Astrocyte (in vitro differentiated cells and primary cell): ENCODE measurements at regions not wholly inside any gene's neighbourhood (a gene's known extent, or its start where the extent isn't known, plus 50 kb on each side); places are given as distances from the start of the nearest gene placed in this dataset.

Source experiments
- DNase-seq: peaks from one replicate; pipeline ENCODE4 v3.0.0-alpha.2; 2010; ENCODE audit warnings: low read depth
- FAIRE-seq: peaks from 2 replicates; lab custom pipeline; 2011; peaks lifted over from hg19 to GRCh38; lab: Jason Lieb, UNC
- H2AFZ ChIP-seq: 2 replicates; pipeline ENCODE4 v1.6.0; 2012; ENCODE audit warnings: low read depth, low read length, inconsistent platforms
- H3K27ac ChIP-seq: 2 replicates; pipeline ENCODE4 v1.5.1; 2011; ENCODE audit warnings: low read depth, low read length, inconsistent platforms
- H3K27me3 ChIP-seq: 2 replicates; pipeline ENCODE4 v1.6.0; 2011; ENCODE audit warnings: low read length, inconsistent platforms; ENCODE audit not compliant: insufficient read depth
- H3K36me3 ChIP-seq: 2 replicates; pipeline ENCODE4 v1.5.1; 2011; ENCODE audit warnings: low read length, inconsistent platforms; ENCODE audit not compliant: insufficient read depth
- H3K4me1 ChIP-seq: 2 replicates; pipeline ENCODE4 v1.5.1; 2011; ENCODE audit warnings: low read length, inconsistent platforms; ENCODE audit not compliant: insufficient read depth
- H3K4me2 ChIP-seq: 2 replicates; pipeline ENCODE4 v1.6.0; 2012; ENCODE audit warnings: low read length, inconsistent platforms
- H3K4me3 ChIP-seq: 2 replicates; pipeline ENCODE4 v1.5.1; 2011; ENCODE audit warnings: low read depth, mild to moderate bottlenecking, low read length, inconsistent platforms; ENCODE audit not compliant: insufficient read depth
- H3K79me2 ChIP-seq: 2 replicates; pipeline ENCODE4 v1.6.0; 2012; ENCODE audit warnings: mild to moderate bottlenecking, low read length, inconsistent platforms; ENCODE audit not compliant: insufficient read depth
- H3K9ac ChIP-seq: 2 replicates; pipeline ENCODE4 v1.6.0; 2012; ENCODE audit warnings: mild to moderate bottlenecking, low read length, inconsistent platforms
- H3K9me3 ChIP-seq: 2 replicates; pipeline ENCODE4 v1.5.1; 2012; ENCODE audit warnings: low read depth, mild to moderate bottlenecking, low read length, inconsistent platforms; ENCODE audit not compliant: insufficient read depth
- H4K20me1 ChIP-seq: 2 replicates; pipeline ENCODE4 v1.6.0; 2012; ENCODE audit warnings: low read length, inconsistent platforms; ENCODE audit not compliant: insufficient read depth
- H3K27ac Mint-ChIP-seq: one replicate; pipeline ENCODE4 v1.8.0; 2021; ENCODE audit warnings: mild to moderate bottlenecking, mixed read lengths; ENCODE audit not compliant: unreplicated experiment
- H3K27me3 Mint-ChIP-seq: one replicate; pipeline ENCODE4 v1.8.0; 2021; ENCODE audit warnings: low read depth, mixed read lengths; ENCODE audit not compliant: unreplicated experiment
- H3K36me3 Mint-ChIP-seq: one replicate; pipeline ENCODE4 v1.8.0; 2021; ENCODE audit warnings: low read depth, mixed read lengths; ENCODE audit not compliant: unreplicated experiment
- H3K4me1 Mint-ChIP-seq: one replicate; pipeline ENCODE4 v1.8.0; 2021; ENCODE audit warnings: low read depth, mixed read lengths; ENCODE audit not compliant: unreplicated experiment
- H3K4me3 Mint-ChIP-seq: one replicate; pipeline ENCODE4 v1.8.0; 2021; ENCODE audit warnings: mild to moderate bottlenecking, moderate library complexity, mixed read lengths; ENCODE audit not compliant: unreplicated experiment
- H3K9me3 Mint-ChIP-seq: one replicate; pipeline ENCODE4 v1.8.0; 2021; ENCODE audit warnings: mild to moderate bottlenecking, mixed read lengths; ENCODE audit not compliant: unreplicated experiment
- EZH2 ChIP-seq: IDR thresholded peaks from 2 replicates; pipeline ENCODE4 v1.6.1; 2012; ENCODE audit warnings: mild to moderate bottlenecking, low read length, inconsistent platforms; ENCODE audit not compliant: insufficient read depth
- TF ChIP-seq, protein P1 (sequence below): IDR thresholded peaks from 2 replicates; pipeline ENCODE4 v1.5.1; 2011; ENCODE audit warnings: low read depth, mild to moderate bottlenecking, inconsistent platforms, low read length, moderate library complexity; ENCODE audit not compliant: insufficient read depth

GRCh38 chr18:26729008-26729407 lies 136.5 kb downstream of the AQP4 start:
- TF ChIP-seq EZH2, result no peak
- TF ChIP-seq, protein P1, sequence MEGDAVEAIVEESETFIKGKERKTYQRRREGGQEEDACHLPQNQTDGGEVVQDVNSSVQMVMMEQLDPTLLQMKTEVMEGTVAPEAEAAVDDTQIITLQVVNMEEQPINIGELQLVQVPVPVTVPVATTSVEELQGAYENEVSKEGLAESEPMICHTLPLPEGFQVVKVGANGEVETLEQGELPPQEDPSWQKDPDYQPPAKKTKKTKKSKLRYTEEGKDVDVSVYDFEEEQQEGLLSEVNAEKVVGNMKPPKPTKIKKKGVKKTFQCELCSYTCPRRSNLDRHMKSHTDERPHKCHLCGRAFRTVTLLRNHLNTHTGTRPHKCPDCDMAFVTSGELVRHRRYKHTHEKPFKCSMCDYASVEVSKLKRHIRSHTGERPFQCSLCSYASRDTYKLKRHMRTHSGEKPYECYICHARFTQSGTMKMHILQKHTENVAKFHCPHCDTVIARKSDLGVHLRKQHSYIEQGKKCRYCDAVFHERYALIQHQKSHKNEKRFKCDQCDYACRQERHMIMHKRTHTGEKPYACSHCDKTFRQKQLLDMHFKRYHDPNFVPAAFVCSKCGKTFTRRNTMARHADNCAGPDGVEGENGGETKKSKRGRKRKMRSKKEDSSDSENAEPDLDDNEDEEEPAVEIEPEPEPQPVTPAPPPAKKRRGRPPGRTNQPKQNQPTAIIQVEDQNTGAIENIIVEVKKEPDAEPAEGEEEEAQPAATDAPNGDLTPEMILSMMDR, result no peak
- Mint-ChIP-seq H3K36me3 (no peaks in the 10 kb centered on the region), H3K4me1 (peaks cover 2% of the 10 kb centered on the region), H3K9me3 (no peaks in the 10 kb centered on the region), H3K27ac (no peak overlapping the region), H3K27me3 (peaks cover 11% of the 10 kb centered on the region), H3K4me3 (no peak overlapping the region)
- Histone ChIP-seq H3K36me3 (no peaks in the 10 kb centered on the region), H3K9me3 (no peaks in the 10 kb centered on the region), H4K20me1 (no peaks in the 10 kb centered on the region), H3K4me3 (no peak overlapping the region), H3K79me2 (no peaks in the 10 kb centered on the region), H3K4me2 (no peak overlapping the region), H3K4me1 (no peaks in the 10 kb centered on the region), H3K9ac (no peak overlapping the region), H3K27me3 (no peaks in the 10 kb centered on the region), H3K27ac (no peak overlapping the region), H2AFZ (no peak overlapping the region)
- FAIRE-seq (no peak), DNase-seq (no peak)

GRCh38 chr18:26723981-26724380 lies 141.5 kb downstream of the AQP4 start:
- no peak for TF ChIP-seq EZH2
- TF ChIP-seq, protein P1, result no peak
- Histone ChIP-seq H3K27ac (no peak overlapping the region), H3K4me1 (no peaks in the 10 kb centered on the region), H3K9me3 (no peaks in the 10 kb centered on the region), H2AFZ (no peak overlapping the region), H3K4me2 (no peak overlapping the region), H4K20me1 (no peaks in the 10 kb centered on the region), H3K4me3 (no peak overlapping the region), H3K79me2 (no peaks in the 10 kb centered on the region), H3K9ac (no peak overlapping the region), H3K36me3 (no peaks in the 10 kb centered on the region), H3K27me3 (no peaks in the 10 kb centered on the region)
- Mint-ChIP-seq H3K4me3 (no peak overlapping the region), H3K4me1 (no peaks in the 10 kb centered on the region), H3K9me3 (no peaks in the 10 kb centered on the region), H3K27me3 (peaks cover 19% of the 10 kb centered on the region), H3K27ac (no peak overlapping the region), H3K36me3 (no peaks in the 10 kb centered on the region)
- DNase-seq, result no peak
- no peak for FAIRE-seq

- Mint-ChIP-seq H3K27me3 (peaks cover 13% of the 10 kb centered on the region), H3K36me3 (no peaks in the 10 kb centered on the region), H3K4me1 (no peaks in the 10 kb centered on the region), H3K27ac (no peak overlapping the region), H3K9me3 (no peaks in the 10 kb centered on the region), H3K4me3 (no peak overlapping the region)
- H3K27me3 ChIP-seq, result no peaks in the 10 kb centered on the region
- no peak overlapping the region for H2AFZ ChIP-seq
- no peaks in the 10 kb centered on the region for H3K36me3 ChIP-seq
- H3K4me3 ChIP-seq, result no peak overlapping the region
- no peak overlapping the region for H3K27ac ChIP-seq
- H3K9ac ChIP-seq, result no peak overlapping the region
- no peaks in the 10 kb centered on the region for H3K9me3 ChIP-seq
- no peak for DNase-seq
- H4K20me1 ChIP-seq, result no peaks in the 10 kb centered on the region
- no peak for FAIRE-seq
- H3K4me2 ChIP-seq, result no peak overlapping the region
- H3K4me1 ChIP-seq, result no peaks in the 10 kb centered on the region
- H3K79me2 ChIP-seq, result no peaks in the 10 kb centered on the region
- TF ChIP-seq, protein P1, result no peak
- TF ChIP-seq EZH2, result no peak
These were observed 143.0 kb downstream of the AQP4 start for GRCh38 chr18:26722565-26722931.
